RWPE2 (cell line): ENCODE measurements at regions not wholly inside any gene's neighbourhood (a gene's known extent, or its start where the extent isn't known, plus 50 kb on each side); places are given as distances from the start of the nearest gene placed in this dataset.

ENCODE experiments used
- ATAC-seq: fragments of 200-7000 bp; cut with Tn5 transposase; 3 replicates; pipeline ENCODE4 v1.9.1; 2021; ENCODE audit warnings: low read depth
- DNase-seq: peaks from one replicate; pipeline ENCODE4 v3.0.0-alpha.2; 2020; ENCODE audit warnings: low spot score
- H3K27ac ChIP-seq: fragments of 450-650 bp; 2 replicates; pipeline ENCODE4 v1.5.1; 2017; ENCODE audit warnings: mild to moderate bottlenecking; ENCODE audit not compliant: poor library complexity, severe bottlenecking
- H3K27me3 ChIP-seq: fragments of 250-450 bp; sonication (Bioruptor Pico); 2 replicates; pipeline ENCODE4 v1.5.1; 2021; ENCODE audit warnings: mild to moderate bottlenecking, moderate library complexity; ENCODE audit not compliant: insufficient read depth, poor library complexity, severe bottlenecking
- H3K36me3 ChIP-seq: fragments of 250-450 bp; sonication (Bioruptor Pico); 2 replicates; pipeline ENCODE4 v1.5.1; 2020; ENCODE audit warnings: low read depth, mild to moderate bottlenecking, moderate library complexity
- H3K4me1 ChIP-seq: fragments of 250-450 bp; sonication (Bioruptor Pico); 2 replicates; pipeline ENCODE4 v1.5.1; 2021; ENCODE audit warnings: mild to moderate bottlenecking, moderate library complexity; ENCODE audit not compliant: insufficient read depth, poor library complexity, severe bottlenecking
- H3K4me3 ChIP-seq: fragments of 250-450 bp; sonication (Bioruptor Pico); 2 replicates; pipeline ENCODE4 v1.5.1; 2021; ENCODE audit warnings: mild to moderate bottlenecking, moderate library complexity; ENCODE audit not compliant: severe bottlenecking
- H3K9me3 ChIP-seq: fragments of 250-450 bp; sonication (Bioruptor Pico); 2 replicates; pipeline ENCODE4 v1.5.1; 2021; ENCODE audit warnings: mild to moderate bottlenecking, moderate library complexity; ENCODE audit not compliant: severe bottlenecking
- CTCF ChIP-seq: fragments of 450-650 bp; IDR thresholded peaks from one replicate; pipeline ENCODE4 v1.5.1; 2017; ENCODE audit warnings: mild to moderate bottlenecking, moderate library complexity; ENCODE audit not compliant: poor library complexity, severe bottlenecking

GRCh38 chr14:71362282-71362681 lies 455.0 kb downstream of the PCNX1 start:
- Histone ChIP-seq H3K4me3 (no peak overlapping the region), H3K9me3 (no peaks in the 10 kb centered on the region), H3K27ac (peak overlapping the region; percentile 48), H3K36me3 (peaks cover 8% of the 10 kb centered on the region), H3K4me1 (peaks cover 45% of the 10 kb centered on the region), H3K27me3 (no peaks in the 10 kb centered on the region)
- TF ChIP-seq CTCF, result no peak
- ATAC-seq, result no peak
- no peak for DNase-seq

DNA sequence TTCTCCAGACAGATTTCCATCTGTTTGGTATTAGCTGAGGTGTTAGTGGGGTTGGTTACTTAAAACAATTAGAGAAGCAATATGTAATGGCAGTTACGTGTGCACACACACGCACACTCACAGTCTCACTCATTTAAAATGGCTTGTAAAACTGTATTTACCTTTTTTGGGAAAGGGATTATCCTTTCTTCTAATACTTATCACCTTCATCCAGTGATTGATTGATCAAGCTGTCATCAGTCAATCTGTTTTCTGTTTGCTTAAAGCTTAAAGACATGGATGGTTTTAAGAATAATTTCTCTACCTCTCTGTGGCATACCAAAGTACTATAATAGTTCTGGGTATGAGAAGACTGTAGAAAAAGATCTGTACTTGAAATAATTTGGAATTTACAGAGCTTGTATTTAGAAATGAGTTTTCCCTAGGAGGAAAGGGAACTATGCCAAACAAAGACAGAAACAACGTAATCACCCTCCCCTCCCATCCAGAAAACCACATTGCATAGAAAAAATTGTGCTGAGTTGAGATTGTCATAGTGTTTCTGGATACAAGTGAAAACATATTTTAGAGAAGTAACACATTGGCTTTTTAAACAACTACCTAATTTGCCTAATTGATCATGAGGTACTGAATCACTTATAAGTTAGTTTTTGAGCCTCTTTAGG lies 455.8 kb downstream of the PCNX1 start:
- ATAC-seq (0 out of 3 replicates have a peak, but pooled peaks have one; percentile 37), DNase-seq (no peak)
- no peak for TF ChIP-seq CTCF
- Histone ChIP-seq H3K9me3 (no peaks in the 10 kb centered on the region), H3K36me3 (peaks cover 8% of the 10 kb centered on the region), H3K4me3 (no peak overlapping the region), H3K4me1 (peaks cover 45% of the 10 kb centered on the region), H3K27ac (peak overlapping the region; percentile 48), H3K27me3 (no peaks in the 10 kb centered on the region)

GRCh38 chr14:71363946-71364925 lies 457.0 kb downstream of the PCNX1 start:
- no peak for DNase-seq
- TF ChIP-seq CTCF, result no peak
- Histone ChIP-seq H3K36me3 (peaks cover 8% of the 10 kb centered on the region), H3K27me3 (no peaks in the 10 kb centered on the region), H3K4me1 (peaks cover 45% of the 10 kb centered on the region), H3K27ac (peak overlapping the region; percentile 48), H3K9me3 (no peaks in the 10 kb centered on the region), H3K4me3 (no peak overlapping the region)
- ATAC-seq, result 0 out of 3 replicates have a peak, but pooled peaks have one; percentile 22

- DNase-seq, result no peak
- peak overlapping the region; percentile 18 for H3K27ac ChIP-seq
Observed at GRCh38 chr14:71365361-71365760, 458.1 kb downstream of the PCNX1 start.

More at GRCh38 chr14:71365361-71365760, 458.1 kb downstream of the PCNX1 start:
- peaks cover 47% of the 10 kb centered on the region for H3K4me1 ChIP-seq
- no peak for TF ChIP-seq CTCF
- peaks cover 8% of the 10 kb centered on the region for H3K36me3 ChIP-seq
- no peak overlapping the region for H3K4me3 ChIP-seq
- no peaks in the 10 kb centered on the region for H3K9me3 ChIP-seq
- H3K27me3 ChIP-seq, result no peaks in the 10 kb centered on the region
- ATAC-seq, result no peak
